DND-41 (cell line): ENCODE measurements at regions not wholly inside any gene's neighbourhood (a gene's known extent, or its start where the extent isn't known, plus 50 kb on each side); places are given as distances from the start of the nearest gene placed in this dataset.

ENCODE experiments used
- ATAC-seq: fragments of 200-7000 bp; cut with Tn5 transposase; 3 replicates; pipeline ENCODE4 v1.9.1; 2021; ENCODE audit warnings: low read depth; ENCODE audit not compliant: insufficient read depth
- DNase-seq: peaks from one replicate; pipeline ENCODE4 v3.0.0-alpha.2; 2020
- H2AFZ ChIP-seq: 2 replicates; pipeline ENCODE4 v1.6.0; 2012; ENCODE audit warnings: low read depth, low read length
- H3K27ac ChIP-seq: 2 replicates; pipeline ENCODE4 v1.5.1; 2012; ENCODE audit warnings: low read length, inconsistent platforms
- H3K27me3 ChIP-seq: fragments of 200-600 bp; sonication (generic); 2 replicates; pipeline ENCODE4 v1.6.0; 2012; ENCODE audit warnings: low read length, mild to moderate bottlenecking, inconsistent platforms; ENCODE audit not compliant: insufficient read depth, poor library complexity
- H3K36me3 ChIP-seq: 2 replicates; pipeline ENCODE4 v1.5.1; 2012; ENCODE audit warnings: low read length, inconsistent platforms; ENCODE audit not compliant: insufficient read depth
- H3K4me1 ChIP-seq: 2 replicates; pipeline ENCODE4 v1.5.1; 2012; ENCODE audit warnings: mild to moderate bottlenecking, low read length; ENCODE audit not compliant: insufficient read depth
- H3K4me2 ChIP-seq: 2 replicates; pipeline ENCODE4 v1.6.0; 2012; ENCODE audit warnings: mild to moderate bottlenecking, moderate library complexity, low read length, inconsistent platforms; ENCODE audit not compliant: insufficient read depth
- H3K4me3 ChIP-seq, 2 experiments: fragments of 200-600 bp in 1 of 2; shearing (Covaris generic) in 1 of 2; 2 replicates each; pipeline ENCODE4 v1.5.1; 2012 to 2016; ENCODE audit warnings: inconsistent platforms in 2 of 2, low read length in 2 of 2, mild to moderate bottlenecking in 2 of 2, low read depth in 1 of 2, moderate library complexity in 1 of 2
- H3K79me2 ChIP-seq: 2 replicates; pipeline ENCODE4 v1.6.0; 2012; ENCODE audit warnings: low read length, inconsistent platforms; ENCODE audit not compliant: insufficient read depth
- H3K9ac ChIP-seq: 2 replicates; pipeline ENCODE4 v1.6.0; 2012; ENCODE audit warnings: low read depth, mild to moderate bottlenecking, inconsistent platforms, low read length, moderate library complexity
- H3K9me3 ChIP-seq: 2 replicates; pipeline ENCODE4 v1.5.1; 2012; ENCODE audit warnings: low read length, moderate library complexity, mild to moderate bottlenecking, inconsistent platforms; ENCODE audit not compliant: insufficient read depth, severe bottlenecking
- H4K20me1 ChIP-seq: 2 replicates; pipeline ENCODE4 v1.6.0; 2012; ENCODE audit warnings: low read length; ENCODE audit not compliant: insufficient read depth
- EZH2 ChIP-seq: IDR thresholded peaks from 3 replicates; pipeline ENCODE4 v1.6.1; 2012; ENCODE audit warnings: borderline replicate concordance, low read depth, mild to moderate bottlenecking, moderate library complexity, low read length, inconsistent platforms; ENCODE audit not compliant: severe bottlenecking
- TF ChIP-seq, protein P1 (sequence below): IDR thresholded peaks from 2 replicates; pipeline ENCODE4 v1.5.1; 2012; ENCODE audit warnings: borderline replicate concordance, low read length, moderate library complexity, mild to moderate bottlenecking; ENCODE audit not compliant: poor library complexity, severe bottlenecking; ENCODE audit errors: extremely low read depth

DNA sequence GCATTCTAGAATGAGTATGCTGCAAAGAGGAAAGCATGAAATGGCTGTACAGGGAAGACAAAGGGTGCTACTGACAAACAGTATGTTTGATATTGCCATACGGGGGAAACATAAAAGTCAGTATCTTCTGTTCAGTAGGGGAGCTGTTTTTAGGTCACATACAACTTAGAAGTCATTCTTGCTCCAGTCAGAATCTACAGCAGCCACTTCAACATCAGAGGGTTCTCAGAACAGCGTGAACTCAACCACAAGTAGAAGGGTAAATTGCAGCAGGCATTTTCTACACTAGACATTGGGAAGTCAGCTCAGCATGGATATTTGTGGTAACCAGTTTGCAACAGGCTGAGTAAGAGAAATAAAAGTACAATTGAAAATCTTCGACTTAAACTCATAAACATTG lies 1241.8 kb upstream of the GOT2 start:
- Histone ChIP-seq H3K9ac (no peak overlapping the region), H3K4me2 (no peak overlapping the region), H3K4me1 (no peaks in the 10 kb centered on the region), H4K20me1 (no peaks in the 10 kb centered on the region), H3K79me2 (no peaks in the 10 kb centered on the region), H3K27ac (no peak overlapping the region), H3K4me3 (no peak overlapping the region), H3K36me3 (no peaks in the 10 kb centered on the region), H3K9me3 (no peaks in the 10 kb centered on the region), H3K27me3 (no peaks in the 10 kb centered on the region), H2AFZ (no peak overlapping the region)
- no peak for ATAC-seq
- DNase-seq, result no peak
- TF ChIP-seq, protein P1, sequence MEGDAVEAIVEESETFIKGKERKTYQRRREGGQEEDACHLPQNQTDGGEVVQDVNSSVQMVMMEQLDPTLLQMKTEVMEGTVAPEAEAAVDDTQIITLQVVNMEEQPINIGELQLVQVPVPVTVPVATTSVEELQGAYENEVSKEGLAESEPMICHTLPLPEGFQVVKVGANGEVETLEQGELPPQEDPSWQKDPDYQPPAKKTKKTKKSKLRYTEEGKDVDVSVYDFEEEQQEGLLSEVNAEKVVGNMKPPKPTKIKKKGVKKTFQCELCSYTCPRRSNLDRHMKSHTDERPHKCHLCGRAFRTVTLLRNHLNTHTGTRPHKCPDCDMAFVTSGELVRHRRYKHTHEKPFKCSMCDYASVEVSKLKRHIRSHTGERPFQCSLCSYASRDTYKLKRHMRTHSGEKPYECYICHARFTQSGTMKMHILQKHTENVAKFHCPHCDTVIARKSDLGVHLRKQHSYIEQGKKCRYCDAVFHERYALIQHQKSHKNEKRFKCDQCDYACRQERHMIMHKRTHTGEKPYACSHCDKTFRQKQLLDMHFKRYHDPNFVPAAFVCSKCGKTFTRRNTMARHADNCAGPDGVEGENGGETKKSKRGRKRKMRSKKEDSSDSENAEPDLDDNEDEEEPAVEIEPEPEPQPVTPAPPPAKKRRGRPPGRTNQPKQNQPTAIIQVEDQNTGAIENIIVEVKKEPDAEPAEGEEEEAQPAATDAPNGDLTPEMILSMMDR, result no peak
- no peak for TF ChIP-seq EZH2

DNA sequence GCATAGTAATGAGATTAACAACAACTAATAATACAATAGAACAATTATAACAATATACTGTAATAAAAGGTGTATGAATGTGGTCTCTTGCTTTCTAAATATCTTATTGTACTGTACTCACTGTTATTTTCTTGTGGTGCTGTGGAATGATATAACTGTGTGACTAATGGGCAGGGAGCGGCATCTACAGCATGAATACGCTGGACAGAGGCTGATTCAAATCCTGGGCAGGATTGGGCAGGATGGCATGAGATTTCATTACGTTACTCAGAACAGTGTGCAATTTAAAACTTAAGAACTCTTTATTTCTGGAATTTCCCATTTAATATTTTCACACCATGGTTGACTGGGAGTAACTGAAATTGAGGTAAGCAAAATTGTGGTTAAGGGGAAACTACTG lies 1239.8 kb upstream of the GOT2 start:
- Histone ChIP-seq H4K20me1 (no peaks in the 10 kb centered on the region), H3K36me3 (no peaks in the 10 kb centered on the region), H3K4me1 (no peaks in the 10 kb centered on the region), H2AFZ (no peak overlapping the region), H3K27ac (no peak overlapping the region), H3K4me3 (no peak overlapping the region), H3K27me3 (no peaks in the 10 kb centered on the region), H3K9me3 (no peaks in the 10 kb centered on the region), H3K9ac (no peak overlapping the region), H3K4me2 (no peak overlapping the region), H3K79me2 (no peaks in the 10 kb centered on the region)
- no peak for ATAC-seq
- DNase-seq, result no peak
- TF ChIP-seq, protein P1, result no peak
- no peak for TF ChIP-seq EZH2

DNA sequence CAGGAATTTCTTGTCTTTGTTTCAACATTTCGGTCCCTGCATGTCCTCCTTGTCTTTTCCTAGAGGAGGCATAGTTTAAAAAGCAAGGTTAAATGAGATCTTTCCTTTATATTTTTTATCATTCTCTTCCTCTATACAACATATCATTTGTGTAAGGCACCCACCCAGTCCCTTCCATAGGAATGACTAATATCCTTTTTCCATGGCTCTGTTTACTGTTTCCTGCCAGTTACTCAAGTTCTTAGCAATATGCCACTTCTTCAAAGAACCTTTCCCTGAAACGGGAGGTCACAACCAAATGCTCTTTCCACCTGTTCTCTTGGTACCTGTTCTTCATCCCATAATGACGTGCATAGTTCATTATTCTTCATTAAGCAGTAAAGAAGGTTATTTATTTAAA lies 1237.1 kb upstream of the GOT2 start:
- Histone ChIP-seq H2AFZ (no peak overlapping the region), H3K9me3 (no peaks in the 10 kb centered on the region), H3K27me3 (no peaks in the 10 kb centered on the region), H3K4me3 (no peak overlapping the region), H3K27ac (no peak overlapping the region), H3K4me2 (no peak overlapping the region), H3K9ac (no peak overlapping the region), H3K4me1 (no peaks in the 10 kb centered on the region), H4K20me1 (no peaks in the 10 kb centered on the region), H3K79me2 (no peaks in the 10 kb centered on the region), H3K36me3 (no peaks in the 10 kb centered on the region)
- TF ChIP-seq EZH2, result no peak
- TF ChIP-seq, protein P1, result no peak
- no peak for DNase-seq
- no peak for ATAC-seq

DNA sequence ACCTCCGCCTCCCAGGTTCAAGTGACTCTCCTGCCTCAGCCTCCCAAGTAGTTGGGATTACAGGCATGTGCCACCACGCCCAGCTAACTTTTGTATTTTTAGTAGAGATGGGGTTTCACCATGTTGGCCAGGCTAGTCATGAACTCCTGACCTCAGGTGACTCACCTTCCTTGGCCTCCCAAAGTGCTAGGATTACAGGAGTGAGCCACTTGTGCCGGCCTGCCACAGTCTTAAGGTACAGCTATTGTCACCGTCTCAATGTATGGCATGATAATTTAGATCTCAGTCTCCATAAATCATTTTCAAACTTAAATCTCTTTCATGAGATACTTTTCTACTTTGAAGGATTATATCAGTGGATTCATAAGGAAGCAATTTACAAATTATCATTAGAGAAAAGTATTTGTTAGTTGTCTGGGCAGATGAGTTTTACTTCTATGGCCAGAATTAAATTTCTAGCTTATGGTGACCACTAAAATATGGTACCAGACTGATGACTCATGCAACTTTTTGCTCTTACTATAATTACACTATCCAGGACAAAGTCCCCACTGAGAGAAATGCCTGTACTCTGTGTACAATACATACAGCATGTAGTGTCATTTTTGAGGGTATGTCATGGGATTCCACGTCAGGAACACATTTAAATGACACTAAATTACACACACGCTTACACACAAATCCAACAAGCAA lies 1230.3 kb upstream of the GOT2 start:
- Histone ChIP-seq H3K4me2 (no peak overlapping the region), H4K20me1 (no peaks in the 10 kb centered on the region), H3K27me3 (no peaks in the 10 kb centered on the region), H3K4me3 (no peak overlapping the region), H3K79me2 (no peaks in the 10 kb centered on the region), H2AFZ (no peak overlapping the region), H3K9ac (no peak overlapping the region), H3K36me3 (no peaks in the 10 kb centered on the region), H3K4me1 (no peaks in the 10 kb centered on the region), H3K9me3 (no peaks in the 10 kb centered on the region), H3K27ac (no peak overlapping the region)
- ATAC-seq, result no peak
- no peak for DNase-seq
- TF ChIP-seq, protein P1, result no peak
- TF ChIP-seq EZH2, result no peak
